Stimulated activated naive CD8-positive, alpha-beta T cell treated with anti-CD3 and anti-CD28 coated beads, Interleukin-15, amount 100 ng/mL, for 72 hours (primary cell): ENCODE measurements at regions not wholly inside any gene's neighbourhood (a gene's known extent, or its start where the extent isn't known, plus 50 kb on each side); places are given as distances from the start of the nearest gene placed in this dataset.
"Not testable (repeated sequence)": the region's sequence is repeated elsewhere in the genome, so short reads cannot be mapped to it uniquely, and the experiment has no call there.

Source experiments
- ATAC-seq: fragments of 150-1000 bp; cut with Tn5 transposase; 2 replicates; pipeline ENCODE4 v1.10.0; 2021; ENCODE audit warnings: mild to moderate bottlenecking, moderate library complexity
- DNase-seq, 2 donors: peaks; one replicate each; pipeline ENCODE4 v3.0.0; 2021 to 2022
- H3K27ac Mint-ChIP-seq, 2 donors: one replicate each; pipeline ENCODE4 v1.8.0; 2022; ENCODE audit warnings: mild to moderate bottlenecking in 2 of 2, mixed read lengths in 2 of 2, moderate library complexity in 2 of 2
- H3K27me3 Mint-ChIP-seq: one replicate; pipeline ENCODE4 v1.8.0; 2022; ENCODE audit warnings: mixed read lengths
- H3K4me1 Mint-ChIP-seq: one replicate; pipeline ENCODE4 v1.8.0; 2022; ENCODE audit warnings: mild to moderate bottlenecking, mixed read lengths
- H3K4me3 Mint-ChIP-seq, 2 donors: one replicate each; pipeline ENCODE4 v1.8.0; 2022; ENCODE audit warnings: mild to moderate bottlenecking in 2 of 2, mixed read lengths in 2 of 2, moderate library complexity in 1 of 2
- H3K9me3 Mint-ChIP-seq, 2 donors: one replicate each; pipeline ENCODE4 v1.8.0; 2022; ENCODE audit warnings: mixed read lengths in 2 of 2

DNA sequence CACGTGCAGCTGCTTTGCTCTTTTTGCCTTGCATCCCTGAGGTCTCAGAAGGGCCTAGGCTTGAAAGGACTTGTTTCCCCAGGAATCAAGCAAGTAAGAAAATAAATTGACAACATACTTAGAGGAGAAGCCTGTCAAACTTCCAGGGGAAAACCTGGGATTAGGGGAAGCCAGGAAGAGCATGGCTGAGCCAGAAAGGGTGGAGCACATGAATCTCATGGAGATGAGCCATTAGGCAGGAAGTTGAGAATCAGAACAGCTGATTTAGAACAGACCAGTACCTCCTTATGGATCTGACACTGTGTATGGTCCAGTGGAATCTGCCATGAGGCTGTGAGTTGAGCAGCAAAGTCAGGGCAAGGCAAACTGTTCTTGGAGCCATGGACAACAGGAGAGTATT, 511.0 kb downstream of the RPIA start:
- not testable (repeated sequence) for H3K4me3 Mint-ChIP-seq, ATAC-seq, H3K4me1 Mint-ChIP-seq, H3K9me3 Mint-ChIP-seq, H3K27me3 Mint-ChIP-seq, DNase-seq, H3K27ac Mint-ChIP-seq

DNA sequence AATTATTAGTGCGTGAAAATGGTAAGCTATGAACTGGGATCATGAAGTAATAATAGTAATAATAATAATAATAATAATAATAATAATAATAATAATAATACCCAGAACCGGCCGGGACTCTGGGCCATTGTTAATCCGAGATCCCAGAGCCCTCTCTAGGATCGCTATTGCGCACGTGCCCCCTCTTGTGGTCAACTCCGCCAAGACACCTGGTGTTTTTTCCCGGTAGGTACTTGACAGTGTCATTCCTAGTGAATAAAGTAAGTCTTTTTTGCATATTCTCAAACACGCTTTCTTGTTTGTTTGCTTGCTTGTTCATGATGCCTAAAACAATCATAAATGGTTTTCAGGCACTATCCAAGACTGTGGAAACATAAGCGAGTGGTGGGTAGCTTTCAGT, 513.7 kb downstream of the RPIA start:
- DNase-seq = peak; percentile 2 to 14
- H3K4me1 Mint-ChIP-seq, ATAC-seq, H3K27ac Mint-ChIP-seq, H3K4me3 Mint-ChIP-seq, H3K27me3 Mint-ChIP-seq, H3K9me3 Mint-ChIP-seq: not testable (repeated sequence)

DNA sequence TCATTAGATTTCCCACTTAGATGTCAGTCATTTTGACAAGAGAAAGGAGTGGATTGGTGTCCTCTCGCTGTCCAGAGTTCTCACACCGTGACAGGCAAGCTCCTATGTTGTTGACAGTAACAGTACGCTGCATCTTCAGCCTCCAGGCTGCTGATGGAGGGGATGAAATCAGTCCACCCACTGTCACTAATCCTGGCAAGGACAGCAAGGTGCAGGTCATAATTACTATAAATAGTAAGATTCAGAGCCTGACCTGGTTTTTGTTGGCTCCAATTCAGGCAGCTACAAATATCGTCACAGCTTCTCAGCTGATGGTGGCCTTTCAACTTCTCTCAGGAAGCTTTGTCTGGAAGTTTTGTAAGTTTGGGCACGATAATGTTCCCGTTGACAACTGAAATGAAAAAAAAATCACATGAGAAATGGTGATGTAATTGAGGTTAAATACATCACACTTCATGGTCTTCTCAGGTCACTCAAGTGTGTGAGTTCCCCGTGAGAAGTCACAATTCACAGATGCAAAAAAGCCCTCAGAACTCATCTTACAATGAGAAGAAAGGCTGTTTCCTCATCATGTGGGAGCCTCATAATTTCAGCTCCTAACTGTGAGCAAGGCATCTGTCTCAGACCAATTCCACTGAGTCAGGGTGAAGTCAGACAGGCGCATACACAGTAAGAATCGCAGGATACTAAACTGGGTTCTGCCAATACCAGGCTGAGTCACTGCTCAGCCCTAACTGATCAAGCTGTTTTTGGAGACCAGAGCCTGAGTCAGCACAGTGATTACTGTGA, 516.9 kb downstream of the RPIA start:
- not testable (repeated sequence) for DNase-seq, H3K4me1 Mint-ChIP-seq, H3K4me3 Mint-ChIP-seq, H3K9me3 Mint-ChIP-seq, H3K27ac Mint-ChIP-seq, ATAC-seq, H3K27me3 Mint-ChIP-seq

DNA sequence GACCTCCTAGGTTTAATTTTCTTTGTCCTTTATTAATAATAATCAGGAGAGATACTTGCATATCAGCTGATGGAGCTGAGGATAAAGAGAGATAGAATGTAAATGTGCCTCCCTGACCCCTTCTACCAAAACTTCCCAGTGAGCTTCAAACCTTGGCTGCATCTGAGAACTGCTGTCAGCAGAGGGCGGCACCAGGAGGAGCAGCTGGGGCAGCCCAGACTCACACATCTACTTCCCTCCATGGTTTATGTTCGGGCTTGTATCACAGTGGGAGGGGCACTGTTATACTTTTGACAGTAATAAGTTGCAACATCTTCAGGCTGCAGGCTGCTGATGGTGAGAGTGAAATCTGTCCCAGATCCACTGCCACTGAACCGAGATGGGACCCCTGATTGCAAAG, 521.7 kb downstream of the RPIA start:
- not testable (repeated sequence) for H3K9me3 Mint-ChIP-seq, H3K27me3 Mint-ChIP-seq, H3K27ac Mint-ChIP-seq, DNase-seq, H3K4me1 Mint-ChIP-seq, ATAC-seq, H3K4me3 Mint-ChIP-seq

DNA sequence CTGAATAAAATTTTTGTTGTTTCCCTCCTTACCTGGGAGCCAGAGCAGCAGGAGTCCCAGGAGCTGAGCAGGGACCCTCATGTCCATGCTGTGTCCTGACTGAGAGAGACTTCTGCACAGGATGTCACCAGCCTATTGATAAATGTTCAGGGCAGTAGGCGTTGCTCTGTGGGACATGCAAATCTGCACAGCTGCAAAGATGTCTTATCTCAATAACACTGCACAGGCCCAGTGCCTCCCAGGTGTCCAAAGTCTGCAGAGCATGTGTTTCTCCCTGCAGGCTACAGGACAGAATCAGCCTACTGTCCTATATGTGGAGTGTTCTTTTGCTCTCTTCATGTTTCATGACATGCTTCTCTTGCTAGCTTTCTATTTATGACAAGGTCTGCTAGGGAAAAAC, 522.3 kb downstream of the RPIA start:
- not testable (repeated sequence) for H3K27ac Mint-ChIP-seq, ATAC-seq, DNase-seq, H3K9me3 Mint-ChIP-seq, H3K27me3 Mint-ChIP-seq, H3K4me3 Mint-ChIP-seq, H3K4me1 Mint-ChIP-seq

DNA sequence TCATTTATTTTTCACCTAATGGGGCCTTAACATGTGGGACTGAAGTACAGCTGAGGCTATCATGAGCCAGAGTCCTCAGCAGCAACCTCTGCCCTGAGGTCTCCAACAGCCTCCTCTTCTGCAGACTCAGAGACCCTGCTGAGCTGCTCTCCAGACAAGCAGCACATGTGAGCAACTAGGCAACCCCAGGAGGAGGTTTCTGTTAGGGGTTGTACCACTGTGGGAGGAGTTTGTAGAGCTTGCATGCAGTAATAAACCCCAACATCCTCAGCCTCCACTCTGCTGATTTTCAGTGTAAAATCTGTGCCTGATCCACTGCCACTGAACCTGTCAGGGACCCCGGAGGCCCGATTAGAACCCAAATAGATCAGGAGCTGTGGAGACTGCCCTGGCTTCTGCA, 530.0 kb downstream of the RPIA start:
- not testable (repeated sequence) for H3K27me3 Mint-ChIP-seq, H3K27ac Mint-ChIP-seq, H3K9me3 Mint-ChIP-seq, ATAC-seq, DNase-seq, H3K4me3 Mint-ChIP-seq, H3K4me1 Mint-ChIP-seq

DNA sequence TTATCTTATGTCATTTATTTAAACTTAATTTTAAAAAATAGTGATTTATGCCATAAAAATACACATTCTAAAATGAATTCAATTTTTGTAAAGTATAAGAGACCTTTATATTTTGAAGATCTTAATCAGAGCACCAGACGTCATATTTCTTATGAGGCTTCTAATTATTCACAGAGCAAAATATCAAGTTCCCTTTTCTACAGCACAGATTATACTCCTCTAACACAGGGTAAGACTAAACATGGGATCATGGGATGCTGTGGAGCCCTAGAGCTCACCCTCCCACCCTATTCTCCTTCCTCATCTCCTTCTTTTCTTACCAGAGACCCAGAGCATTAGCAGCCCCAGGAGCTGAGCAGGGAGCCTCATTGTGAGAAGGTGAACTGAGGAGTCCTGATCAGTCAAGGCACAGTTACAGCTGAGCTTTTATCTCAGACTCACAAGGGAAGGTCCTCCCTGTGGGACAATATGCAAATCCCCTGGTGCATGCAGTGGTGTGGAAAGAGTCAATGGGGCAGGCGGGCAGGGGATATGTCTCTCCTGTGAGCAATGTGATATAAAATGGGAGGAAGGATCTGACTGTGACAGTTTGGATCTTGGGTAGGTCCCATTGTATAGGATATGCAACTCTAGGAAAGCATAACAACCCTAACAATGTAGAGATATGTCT, 530.7 kb downstream of the RPIA start:
- H3K27ac Mint-ChIP-seq, ATAC-seq, H3K4me1 Mint-ChIP-seq, H3K4me3 Mint-ChIP-seq, H3K27me3 Mint-ChIP-seq, DNase-seq, H3K9me3 Mint-ChIP-seq: not testable (repeated sequence)

DNA sequence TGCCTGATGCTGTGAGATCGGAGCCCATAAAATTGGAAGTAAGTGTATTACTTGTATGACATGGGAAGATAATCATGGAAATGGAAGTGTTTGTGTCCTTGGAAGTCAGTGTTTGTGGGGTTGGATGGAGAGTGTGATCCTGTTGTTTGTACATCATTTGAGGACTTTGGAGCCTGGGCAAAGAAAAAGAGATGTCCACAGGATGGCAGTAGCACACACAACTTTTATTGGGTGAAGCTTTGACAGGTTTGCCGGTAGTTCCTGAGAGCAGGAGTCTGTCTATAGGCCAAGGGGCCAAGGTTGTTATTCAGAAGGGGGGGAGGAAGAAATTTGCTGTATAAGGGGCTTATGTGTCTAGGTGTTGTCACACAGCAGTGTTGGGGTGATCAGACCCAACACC, 533.3 kb downstream of the RPIA start:
- peak overlapping the region in 1 of 2 donors; percentile 66 for H3K27ac Mint-ChIP-seq
- not testable (repeated sequence) for DNase-seq, H3K4me3 Mint-ChIP-seq, H3K9me3 Mint-ChIP-seq, H3K4me1 Mint-ChIP-seq, H3K27me3 Mint-ChIP-seq, ATAC-seq

DNA sequence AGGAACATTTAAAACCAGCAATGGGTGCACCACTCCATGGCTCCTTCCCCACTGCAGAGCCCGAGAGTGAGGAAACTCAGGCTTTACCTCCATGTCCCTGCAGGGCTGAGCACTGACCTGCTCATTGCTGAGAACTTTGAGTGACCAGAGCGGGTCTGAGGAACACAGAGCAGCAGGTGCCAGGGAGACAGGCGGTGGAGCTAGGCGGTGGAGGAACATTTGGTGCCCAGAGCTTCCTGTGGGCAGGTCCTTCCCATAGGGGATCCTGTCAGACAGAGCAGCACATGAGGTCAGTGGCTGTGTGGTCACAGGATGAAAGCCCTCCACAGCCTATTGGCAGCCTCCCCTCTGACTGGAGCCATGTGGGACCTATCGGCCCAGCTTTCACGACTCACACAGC, 538.5 kb downstream of the RPIA start:
- not testable (repeated sequence) for DNase-seq, H3K27me3 Mint-ChIP-seq, H3K4me3 Mint-ChIP-seq, H3K4me1 Mint-ChIP-seq, H3K9me3 Mint-ChIP-seq, ATAC-seq, H3K27ac Mint-ChIP-seq

DNA sequence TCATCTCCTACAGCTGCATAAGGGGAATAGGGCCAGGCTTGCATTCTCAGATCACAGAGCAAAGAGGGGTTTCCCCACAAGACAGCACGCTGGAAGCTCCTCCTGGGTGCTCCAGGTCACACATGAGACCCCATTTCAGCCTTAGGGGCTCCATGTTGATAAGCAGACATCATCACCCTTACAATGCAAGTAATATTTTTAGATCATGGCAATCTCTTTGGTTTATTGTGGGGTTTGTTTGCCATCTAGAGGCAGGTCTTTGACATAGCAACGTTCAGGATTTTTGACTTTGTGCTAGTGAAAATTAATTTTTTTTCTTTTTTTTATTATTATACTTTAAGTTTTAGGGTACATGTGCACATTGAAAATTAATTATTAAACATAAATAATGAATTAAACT, 539.8 kb downstream of the RPIA start:
- not testable (repeated sequence) for H3K27me3 Mint-ChIP-seq, H3K4me1 Mint-ChIP-seq, H3K9me3 Mint-ChIP-seq, H3K27ac Mint-ChIP-seq, H3K4me3 Mint-ChIP-seq, DNase-seq, ATAC-seq

DNA sequence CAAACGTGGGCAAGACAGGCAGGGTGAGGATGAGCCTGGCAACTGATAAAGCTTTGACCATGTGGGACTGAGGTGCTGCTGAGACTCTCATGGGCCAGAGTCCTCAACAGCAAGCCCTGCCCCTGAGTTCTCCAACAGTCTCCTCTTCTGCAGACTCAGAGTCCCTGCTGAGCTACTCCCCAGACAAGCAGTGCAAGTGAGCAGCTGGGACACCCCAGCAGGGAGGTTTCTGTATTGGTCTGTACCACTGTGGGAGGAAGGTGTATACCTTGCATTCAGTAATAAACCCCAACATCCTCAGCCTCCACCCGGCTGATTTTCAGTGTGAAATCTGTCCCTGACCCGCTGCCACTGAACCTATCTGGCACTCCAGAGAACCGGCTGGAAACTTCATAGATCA, 542.5 kb downstream of the RPIA start:
- not testable (repeated sequence) for H3K4me3 Mint-ChIP-seq, ATAC-seq, H3K4me1 Mint-ChIP-seq, H3K9me3 Mint-ChIP-seq, H3K27me3 Mint-ChIP-seq, H3K27ac Mint-ChIP-seq, DNase-seq

DNA sequence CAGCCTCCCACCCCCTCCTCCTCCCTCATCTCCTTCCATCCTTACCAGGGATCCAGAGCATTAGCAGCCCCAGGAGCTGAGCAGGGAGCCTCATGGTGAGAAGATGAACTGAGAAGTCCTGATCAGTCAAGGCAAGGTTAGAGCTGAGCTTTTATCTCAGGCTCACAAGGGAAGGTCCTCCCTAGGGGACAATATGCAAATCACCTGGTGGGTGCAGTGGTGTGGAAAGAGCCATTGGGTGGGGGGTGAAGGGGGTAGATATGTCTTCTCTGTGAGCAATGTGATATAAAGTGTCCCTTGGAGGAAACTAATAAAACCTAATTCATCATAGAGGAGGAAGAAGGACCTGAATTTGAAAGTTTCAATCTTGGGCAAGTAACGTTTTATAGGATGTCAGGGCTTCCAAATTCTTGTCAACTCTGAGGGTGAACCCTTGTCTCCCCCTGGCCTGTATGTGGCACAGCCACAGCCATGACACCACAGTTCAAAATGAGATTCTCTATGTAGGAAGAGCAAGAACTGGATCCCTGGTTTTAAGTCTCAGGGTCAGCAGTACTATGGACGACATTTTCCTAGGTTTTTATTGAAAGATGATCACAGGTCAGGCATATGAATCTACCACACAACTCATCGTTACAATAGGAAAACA, 543.5 kb downstream of the RPIA start:
- H3K9me3 Mint-ChIP-seq, ATAC-seq, H3K4me3 Mint-ChIP-seq, H3K27ac Mint-ChIP-seq, H3K4me1 Mint-ChIP-seq, H3K27me3 Mint-ChIP-seq, DNase-seq: not testable (repeated sequence)

DNA sequence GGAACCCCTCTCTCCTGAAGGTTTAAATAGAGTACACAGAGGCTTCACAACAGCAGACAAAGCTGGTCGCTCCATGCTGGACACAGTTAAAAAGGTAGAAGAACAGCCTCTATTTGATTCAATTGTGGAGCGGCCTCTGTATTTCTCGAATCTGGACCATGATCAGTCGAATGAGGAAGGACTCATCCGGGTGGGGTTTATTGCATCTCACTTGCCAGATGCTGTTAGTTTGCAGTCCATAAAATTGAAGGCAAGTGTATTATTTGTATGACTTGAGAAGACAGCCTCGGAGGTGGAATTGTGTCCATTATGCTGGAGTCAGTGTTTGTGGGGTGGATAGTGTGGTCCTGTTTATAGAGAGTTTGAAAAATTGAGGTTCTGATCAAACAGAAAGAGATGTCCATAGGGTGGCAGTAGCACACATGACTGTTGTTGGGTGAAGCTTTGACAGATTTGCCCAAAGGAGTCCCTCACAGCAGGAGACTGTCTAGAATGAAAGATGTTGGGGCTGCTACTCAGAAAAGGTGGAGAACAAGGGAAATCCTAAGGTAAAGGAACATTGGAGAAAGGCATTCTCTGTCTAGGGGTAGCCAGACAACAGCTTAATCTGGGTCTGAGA, 545.5 kb downstream of the RPIA start:
- not testable (repeated sequence) for H3K27me3 Mint-ChIP-seq, H3K27ac Mint-ChIP-seq, H3K4me1 Mint-ChIP-seq, ATAC-seq, H3K4me3 Mint-ChIP-seq, H3K9me3 Mint-ChIP-seq, DNase-seq

DNA sequence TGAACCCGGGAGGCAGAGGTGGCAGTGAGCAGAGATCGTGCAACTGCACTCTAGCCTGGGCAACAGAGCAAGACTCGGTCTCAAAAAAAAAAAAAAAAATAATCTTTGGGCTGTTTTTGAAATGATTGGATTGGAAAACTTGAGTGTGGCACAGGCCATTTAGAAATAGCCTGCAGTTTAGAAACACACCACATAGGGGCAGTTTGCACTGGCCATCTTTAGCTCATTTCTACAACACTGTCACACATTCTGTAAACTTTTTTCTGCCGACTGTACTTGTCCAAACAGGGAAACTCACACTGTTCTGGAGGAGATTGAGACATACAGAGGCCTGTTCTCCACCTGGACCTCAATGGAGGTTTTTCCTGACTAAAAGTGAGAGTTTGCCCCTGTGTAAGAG, 546.3 kb downstream of the RPIA start:
- H3K4me1 Mint-ChIP-seq, DNase-seq, ATAC-seq, H3K27ac Mint-ChIP-seq, H3K9me3 Mint-ChIP-seq, H3K27me3 Mint-ChIP-seq, H3K4me3 Mint-ChIP-seq: not testable (repeated sequence)

DNA sequence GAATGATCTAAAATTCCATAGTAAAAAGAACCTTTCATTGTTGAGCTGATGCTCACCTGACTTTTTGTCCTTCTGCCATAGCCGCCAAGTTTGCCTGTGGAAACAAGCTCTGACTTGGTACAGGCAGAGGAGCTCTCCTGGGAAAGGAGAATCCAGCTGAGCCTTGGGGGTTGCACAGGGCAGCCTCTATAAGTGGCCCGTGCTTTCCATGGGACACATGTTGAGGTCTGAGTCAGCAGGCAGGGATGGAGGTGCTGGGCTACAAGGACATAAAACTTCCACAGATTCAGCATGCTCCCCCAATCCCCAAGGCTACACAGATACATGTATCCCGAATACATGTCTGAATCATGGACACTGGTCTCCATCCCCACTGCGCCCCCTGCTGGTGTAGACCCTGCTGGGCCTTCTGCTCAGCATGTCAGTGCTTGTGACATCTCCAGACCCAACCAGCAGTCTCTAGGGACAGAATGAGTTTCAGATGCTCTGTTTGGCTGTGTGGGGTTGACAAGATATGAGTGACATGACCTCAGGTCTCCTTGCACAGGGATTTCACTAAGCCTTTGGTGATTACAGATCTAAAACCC, 551.7 kb downstream of the RPIA start:
- ATAC-seq (peak; percentile 60), DNase-seq (peak in 1 of 2 donors; percentile 10)
- not testable (repeated sequence) for H3K9me3 Mint-ChIP-seq, H3K27ac Mint-ChIP-seq, H3K4me1 Mint-ChIP-seq, H3K4me3 Mint-ChIP-seq, H3K27me3 Mint-ChIP-seq

DNA sequence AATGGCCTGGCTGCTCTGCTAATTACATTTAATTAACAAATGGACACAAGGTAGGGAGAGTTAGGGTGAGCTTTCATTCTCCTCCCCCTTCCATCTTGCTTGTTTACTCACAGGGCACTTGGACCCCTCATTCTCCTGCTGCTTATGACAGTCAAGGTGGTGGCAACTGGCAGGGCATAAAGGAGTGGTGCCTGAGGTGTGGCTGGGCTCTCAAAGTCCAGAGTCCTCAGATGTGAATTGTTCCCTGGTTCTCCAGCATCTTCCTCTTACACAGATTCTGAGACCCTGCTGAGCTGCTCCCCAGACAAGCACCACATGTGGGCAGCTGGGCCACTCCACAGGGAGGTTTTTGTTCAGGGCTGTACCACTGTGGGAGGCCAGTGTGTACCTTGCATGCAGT, 552.9 kb downstream of the RPIA start:
- H3K4me3 Mint-ChIP-seq, H3K9me3 Mint-ChIP-seq, H3K27me3 Mint-ChIP-seq, H3K4me1 Mint-ChIP-seq, DNase-seq, H3K27ac Mint-ChIP-seq, ATAC-seq: not testable (repeated sequence)
